Caco-2 (cell line): ENCODE measurements at regions not wholly inside any gene's neighbourhood (a gene's known extent, or its start where the extent isn't known, plus 50 kb on each side); places are given as distances from the start of the nearest gene placed in this dataset.

Experiments used
- BruUV-seq: library from RNA; stranded (reverse); fragments of 400-500 nt; replicated peaks from 2 replicates; lab custom pipeline; 2021; lab: Mats Ljungman, UMichigan
- CTCF ChIA-PET: fragments of 300-600 bp; sonication (Branson Sonifier 250); formaldehyde crosslinking; loops from one replicate; lab custom pipeline; 2022; ENCODE audit warnings: antibody characterized with exemption; lab: Charles Lee
- POLR2A ChIA-PET: fragments of 300-600 bp; sonication (Branson Sonifier 250); formaldehyde crosslinking; loops from one replicate; lab custom pipeline; 2022; ENCODE audit warnings: antibody characterized with exemption; lab: Charles Lee
- DNase-seq, 2 experiments: peaks; one replicate each; pipeline versions ENCODE4 v3.0.0 to v3.0.0-alpha.2; 2020 to 2022
- H3K27me3 ChIP-seq: replicated peaks from 2 replicates; pipeline ENCODE4 v1.6.0; 2011; ENCODE audit warnings: low read length; ENCODE audit not compliant: control insufficient read depth, insufficient read depth
- H3K36me3 ChIP-seq: 2 replicates; pipeline ENCODE4 v1.5.1; 2011; ENCODE audit warnings: low read length; ENCODE audit not compliant: control insufficient read depth, insufficient read depth
- H3K4me1 ChIP-seq: fragments of 250-450 bp; sonication (Bioruptor Pico); 2 replicates; pipeline ENCODE4 v1.5.1; 2020; ENCODE audit warnings: mild to moderate bottlenecking
- H3K4me3 ChIP-seq: 2 replicates; pipeline ENCODE4 v1.5.1; 2011; ENCODE audit warnings: low read depth, mild to moderate bottlenecking, control low read depth, low read length
- H3K9me3 ChIP-seq: fragments of 250-450 bp; sonication (Bioruptor Pico); 2 replicates; pipeline ENCODE4 v1.5.1; 2020; ENCODE audit warnings: mild to moderate bottlenecking, moderate library complexity
- H3K27ac Mint-ChIP-seq: one replicate; pipeline ENCODE4 v1.8.0; 2022; ENCODE audit warnings: mixed read lengths; ENCODE audit not compliant: unreplicated experiment
- H3K27me3 Mint-ChIP-seq: one replicate; pipeline ENCODE4 v1.8.0; 2022; ENCODE audit warnings: mixed read lengths; ENCODE audit not compliant: insufficient read depth, unreplicated experiment
- H3K36me3 Mint-ChIP-seq: one replicate; pipeline ENCODE4 v1.8.0; 2022; ENCODE audit warnings: mild to moderate bottlenecking, mixed read lengths; ENCODE audit not compliant: insufficient read depth, unreplicated experiment
- H3K4me1 Mint-ChIP-seq: one replicate; pipeline ENCODE4 v1.8.0; 2022; ENCODE audit warnings: low read depth, mixed read lengths; ENCODE audit not compliant: unreplicated experiment
- H3K4me3 Mint-ChIP-seq: one replicate; pipeline ENCODE4 v1.8.0; 2022; ENCODE audit warnings: mild to moderate bottlenecking, moderate library complexity, mixed read lengths; ENCODE audit not compliant: unreplicated experiment
- H3K9me3 Mint-ChIP-seq: one replicate; pipeline ENCODE4 v1.8.0; 2022; ENCODE audit warnings: mixed read lengths; ENCODE audit not compliant: unreplicated experiment
- intact Hi-C: fragments of 100-400 bp; cut with micrococcal nuclease; formaldehyde crosslinking; loops from one replicate; pipeline ENCODE4 v1.10.0; 2022; ENCODE audit not compliant: unreplicated experiment
- TF ChIP-seq, protein P1 (sequence below), 2 experiments: fragments of 200-600 bp in 1 of 2; IDR thresholded peaks; 1 replicate in 1 of 2; 2 replicates in 1 of 2; pipeline versions ENCODE4 v1.5.1 to v1.8.0; 2011 to 2022; ENCODE audit warnings: antibody characterized with exemption in 1 of 2, control low read depth in 1 of 2, inconsistent platforms in 1 of 2, low read depth in 1 of 2, low read length in 1 of 2, mild to moderate bottlenecking in 1 of 2, moderate library complexity in 1 of 2; ENCODE audit not compliant: insufficient read depth in 1 of 2, severe bottlenecking in 1 of 2, unreplicated experiment in 1 of 2

DNA sequence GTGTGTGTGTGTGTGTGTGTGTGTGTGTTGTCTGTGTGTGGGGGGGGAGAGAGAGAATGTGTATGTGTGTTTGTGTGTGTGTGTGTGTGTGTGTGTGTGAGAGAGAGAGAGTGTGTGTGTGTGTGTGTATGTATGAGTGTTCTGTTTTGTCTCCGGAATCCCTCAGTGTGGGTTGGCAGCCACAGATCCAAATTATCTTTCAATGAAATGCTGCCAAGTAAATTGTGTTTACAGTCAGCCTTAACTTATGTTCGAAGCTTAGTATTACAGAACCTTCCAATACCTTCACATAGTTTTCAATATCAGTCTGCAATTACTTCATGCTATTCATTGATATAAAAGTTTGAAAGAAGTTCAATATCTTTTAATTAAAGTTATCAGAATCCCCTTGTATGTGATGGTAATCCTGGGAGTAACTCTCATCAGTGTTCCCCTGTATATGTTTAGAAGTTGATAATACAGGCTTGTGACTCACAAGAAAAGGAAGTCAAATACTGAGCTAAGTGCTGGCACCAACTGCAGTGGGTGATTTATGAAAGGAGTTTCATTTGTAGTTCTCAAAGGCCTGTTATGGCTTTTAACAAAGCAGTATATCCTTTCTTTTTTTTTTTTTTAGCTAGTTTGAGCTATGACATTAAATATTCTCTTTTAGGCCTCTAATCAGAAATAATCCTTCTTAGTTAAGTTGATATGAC is 51.6 kb upstream of the HTR2C start:
- Histone ChIP-seq H3K27me3 (no peaks in the 10 kb centered on the region), H3K9me3 (no peaks in the 10 kb centered on the region), H3K4me1 (no peaks in the 10 kb centered on the region), H3K4me3 (no peak overlapping the region), H3K36me3 (no peaks in the 10 kb centered on the region)
- ChIA-PET POLR2A (no interaction called here), CTCF (no interaction called here)
- no peaks in the 10 kb centered on the region for H3K27me3 Mint-ChIP-seq
- no peak overlapping the region for H3K4me3 Mint-ChIP-seq
- no peak overlapping the region for H3K27ac Mint-ChIP-seq
- no peaks in the 10 kb centered on the region for H3K4me1 Mint-ChIP-seq
- intact Hi-C loops = no loop called here
- H3K9me3 Mint-ChIP-seq = no peaks in the 10 kb centered on the region
- BruUV-seq = no TSS peak
- H3K36me3 Mint-ChIP-seq = no peaks in the 10 kb centered on the region
- TF ChIP-seq, protein P1, sequence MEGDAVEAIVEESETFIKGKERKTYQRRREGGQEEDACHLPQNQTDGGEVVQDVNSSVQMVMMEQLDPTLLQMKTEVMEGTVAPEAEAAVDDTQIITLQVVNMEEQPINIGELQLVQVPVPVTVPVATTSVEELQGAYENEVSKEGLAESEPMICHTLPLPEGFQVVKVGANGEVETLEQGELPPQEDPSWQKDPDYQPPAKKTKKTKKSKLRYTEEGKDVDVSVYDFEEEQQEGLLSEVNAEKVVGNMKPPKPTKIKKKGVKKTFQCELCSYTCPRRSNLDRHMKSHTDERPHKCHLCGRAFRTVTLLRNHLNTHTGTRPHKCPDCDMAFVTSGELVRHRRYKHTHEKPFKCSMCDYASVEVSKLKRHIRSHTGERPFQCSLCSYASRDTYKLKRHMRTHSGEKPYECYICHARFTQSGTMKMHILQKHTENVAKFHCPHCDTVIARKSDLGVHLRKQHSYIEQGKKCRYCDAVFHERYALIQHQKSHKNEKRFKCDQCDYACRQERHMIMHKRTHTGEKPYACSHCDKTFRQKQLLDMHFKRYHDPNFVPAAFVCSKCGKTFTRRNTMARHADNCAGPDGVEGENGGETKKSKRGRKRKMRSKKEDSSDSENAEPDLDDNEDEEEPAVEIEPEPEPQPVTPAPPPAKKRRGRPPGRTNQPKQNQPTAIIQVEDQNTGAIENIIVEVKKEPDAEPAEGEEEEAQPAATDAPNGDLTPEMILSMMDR (IDR thresholded peaks at IDR 0.05; ENCODE audit: insufficient read depth in 1 of 2, low read depth in 1 of 2, low read length in 1 of 2, severe bottlenecking in 1 of 2, unreplicated experiment in 1 of 2) = no peak
- DNase-seq = no peak
